GM18907 (cell line): ENCODE measurements at regions not wholly inside any gene's neighbourhood (a gene's known extent, or its start where the extent isn't known, plus 50 kb on each side); places are given as distances from the start of the nearest gene placed in this dataset.
"Not testable (repeated sequence)": the region's sequence is repeated elsewhere in the genome, so short reads cannot be mapped to it uniquely, and the experiment has no call there.

Source experiments
- ATAC-seq: cut with Tn5 transposase; IDR thresholded peaks from one replicate; pipeline ENCODE4 v1.9.1; 2021; ENCODE audit warnings: mild to moderate bottlenecking, moderate library complexity; ENCODE audit not compliant: unreplicated experiment

DNA sequence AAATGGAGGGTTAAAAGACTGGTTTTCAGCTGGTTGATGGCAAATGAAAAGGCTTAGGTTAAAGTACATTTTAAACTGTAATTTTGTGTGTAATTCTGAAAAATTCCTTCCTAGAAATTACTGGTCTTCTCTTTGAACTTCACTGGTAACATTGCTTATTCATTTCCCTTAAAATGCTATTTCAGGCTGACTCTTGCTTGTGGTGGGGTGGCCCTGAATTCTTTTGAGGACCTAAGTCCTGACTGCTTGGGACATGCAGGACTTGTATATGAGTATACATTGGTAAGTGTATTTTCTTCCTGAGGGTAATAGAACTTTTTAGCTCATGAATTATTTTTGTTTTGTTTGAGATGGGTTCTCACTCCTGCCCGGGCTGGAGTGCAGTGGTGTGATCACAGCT lies 63.0 kb upstream of the ERV3-1 start:
- not testable (repeated sequence) for ATAC-seq

DNA sequence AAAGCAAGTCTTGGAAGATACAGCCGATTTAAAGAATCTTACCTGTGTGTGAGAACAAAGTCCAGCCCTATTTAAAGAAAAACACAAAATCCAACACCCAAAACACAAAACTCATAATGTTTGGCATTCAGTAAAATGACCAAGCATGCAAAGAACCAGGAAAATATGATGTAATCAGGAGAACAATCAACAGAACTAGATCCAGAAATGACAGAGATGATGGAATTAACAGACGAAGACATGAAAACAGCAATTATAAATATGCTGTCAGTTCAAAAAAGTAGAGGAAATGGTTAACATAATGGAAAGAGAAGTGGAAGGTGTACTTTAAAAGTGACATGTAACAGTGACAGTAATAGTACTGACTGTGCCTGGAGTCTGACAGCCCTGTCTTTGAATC lies 56.1 kb upstream of the ERV3-1 start:
- not testable (repeated sequence) for ATAC-seq

DNA sequence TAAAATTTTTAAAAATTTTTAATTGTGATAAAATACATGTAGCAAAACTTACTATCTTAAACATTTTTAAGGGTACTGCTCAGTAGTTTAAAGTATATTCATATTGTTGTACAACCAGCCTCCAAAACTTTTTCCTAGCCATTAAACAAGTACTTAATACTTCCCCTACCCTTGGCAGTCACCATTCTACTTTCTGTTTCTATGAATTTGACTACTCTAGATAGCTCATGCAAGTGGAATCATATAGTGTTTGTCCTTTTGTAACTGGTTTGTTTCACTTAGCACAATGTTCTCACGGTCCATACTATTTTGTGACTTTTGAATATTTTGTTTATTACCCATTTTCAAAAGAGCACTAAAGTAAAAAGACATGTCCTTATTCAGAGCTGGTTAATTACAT lies 52.8 kb upstream of the ERV3-1 start:
- ATAC-seq: not testable (repeated sequence)
